SHP77 treated with DMSO at 0.1 percent for 48 hours (cell line): ENCODE measurements at regions not wholly inside any gene's neighbourhood (a gene's known extent, or its start where the extent isn't known, plus 50 kb on each side); places are given as distances from the start of the nearest gene placed in this dataset.
"Not testable (repeated sequence)": the region's sequence is repeated elsewhere in the genome, so short reads cannot be mapped to it uniquely, and the experiment has no call there.

Experiments
- DNase-seq: peaks from one replicate; lab custom pipeline; 2025; lab: John Stamatoyannopoulos, UW

DNA sequence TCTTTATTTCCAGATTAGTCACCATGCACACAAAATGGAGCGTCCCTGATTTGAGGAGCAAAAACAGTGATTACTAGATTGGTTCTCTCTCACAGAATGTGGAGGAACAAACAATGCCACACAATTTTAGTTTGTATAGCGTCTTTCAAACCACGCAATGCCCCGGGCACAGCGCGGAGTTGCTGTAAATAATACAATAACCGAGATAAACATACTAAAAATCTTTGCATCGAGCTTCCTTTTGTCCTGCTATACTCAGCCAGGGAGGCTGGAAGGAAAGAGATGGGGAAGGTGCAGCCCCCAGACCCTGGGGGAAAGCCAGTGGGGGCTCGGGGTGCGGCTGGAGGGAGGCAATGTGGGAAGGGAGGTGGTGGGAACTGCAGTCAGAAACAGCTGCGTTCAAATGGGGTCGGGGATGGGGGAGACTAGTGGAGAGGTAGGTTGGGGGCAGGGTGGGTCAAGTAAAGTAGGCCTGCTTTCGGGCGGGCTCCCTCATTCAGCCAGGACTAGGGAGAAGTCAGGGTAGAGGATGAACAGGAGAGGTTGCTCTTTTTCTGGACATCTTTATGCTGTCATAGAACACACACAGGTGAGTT is 366.3 kb downstream of the RPS6KC1 start:
- no peak for DNase-seq

GRCh38 chr1:213417846-213418245 is 366.8 kb downstream of the RPS6KC1 start:
- DNase-seq: no peak

- DNase-seq: no peak
Observed at GRCh38 chr1:213418268-213419071, 367.4 kb downstream of the RPS6KC1 start.

DNA sequence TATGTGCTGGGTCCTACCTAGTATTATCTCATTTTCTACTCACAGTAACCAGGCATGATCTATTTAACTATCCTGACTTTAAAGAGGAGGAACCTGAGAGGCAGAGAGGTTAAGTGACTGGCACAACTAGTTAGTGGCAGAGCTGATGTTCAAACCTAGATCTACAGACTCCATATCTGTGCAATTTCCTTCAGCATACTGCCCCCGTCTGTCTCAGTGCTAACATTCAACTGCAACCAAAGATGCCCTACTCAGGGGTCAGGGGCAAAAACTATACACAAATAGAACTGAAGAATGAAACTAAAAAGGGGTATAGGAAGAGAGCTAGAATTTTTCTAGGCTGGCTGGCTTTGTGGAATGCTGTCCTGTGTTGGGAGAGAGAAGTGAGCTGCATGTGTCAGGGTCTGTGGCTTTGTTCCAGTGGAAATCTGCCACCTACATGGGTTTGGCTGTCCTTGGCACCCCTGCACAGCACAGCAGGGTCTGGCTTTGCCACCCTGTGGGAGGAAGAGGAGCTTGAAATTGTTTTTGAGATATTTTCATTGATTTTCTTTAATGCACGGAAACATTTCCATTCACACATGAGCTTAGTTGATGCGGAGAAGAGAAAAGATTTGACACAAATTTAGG is 368.5 kb downstream of the RPS6KC1 start:
- DNase-seq: no peak

- not testable (repeated sequence) for DNase-seq
Observed at GRCh38 chr1:213421178-213421577, 370.1 kb downstream of the RPS6KC1 start.

DNA sequence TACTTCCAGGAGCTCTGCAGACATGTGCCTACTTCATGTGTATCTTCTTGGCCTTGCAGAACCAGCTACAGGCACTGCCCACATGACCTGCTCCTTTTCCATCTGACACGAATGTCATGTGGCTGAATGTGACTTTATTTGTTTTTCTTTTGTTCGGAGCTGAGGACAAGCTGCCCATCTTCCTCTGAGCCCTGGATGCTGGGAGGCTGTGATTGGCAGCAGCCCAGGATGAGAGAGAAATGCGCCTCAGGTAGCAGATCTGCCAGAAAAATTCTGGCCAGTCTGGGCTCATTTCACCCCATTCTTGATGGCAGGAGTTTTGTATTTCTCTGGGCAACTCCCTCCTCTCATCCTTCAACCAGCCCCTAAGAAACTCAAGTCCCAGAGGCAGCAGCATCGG is 372.0 kb downstream of the RPS6KC1 start:
- no peak for DNase-seq

- DNase-seq: no peak
Observed at GRCh38 chr1:213423605-213424004, 372.6 kb downstream of the RPS6KC1 start.

DNA sequence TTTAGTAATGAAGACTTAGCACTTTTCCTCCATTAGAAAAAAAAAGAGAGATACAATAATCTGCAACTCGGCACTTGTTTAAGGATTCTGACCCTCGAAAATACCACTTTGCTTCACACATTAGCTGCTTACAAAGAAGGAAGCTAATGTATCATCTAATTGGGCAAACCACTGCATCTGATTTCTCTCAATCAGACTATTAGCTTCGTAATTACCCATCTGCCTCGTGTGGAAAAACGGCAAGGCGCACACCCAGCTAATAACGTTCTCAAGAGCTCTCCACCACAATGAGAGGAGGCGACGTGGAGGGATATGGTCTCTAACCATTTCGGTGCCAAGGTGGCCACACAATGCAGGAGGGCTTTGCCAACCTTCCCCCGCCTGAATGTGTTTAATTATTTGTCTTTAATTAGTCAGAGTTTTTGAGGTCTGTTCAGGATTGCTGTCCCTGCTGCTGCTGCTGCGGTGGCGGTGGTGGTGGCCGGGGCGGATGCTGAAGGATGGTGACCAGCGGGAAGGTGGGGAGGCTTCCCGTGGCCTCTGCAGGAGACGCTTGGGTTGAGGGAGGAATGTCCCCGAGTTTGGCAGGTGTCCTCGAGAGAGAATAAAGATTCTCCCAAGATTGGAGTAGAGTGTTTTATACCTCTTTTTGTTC is 374.5 kb downstream of the RPS6KC1 start:
- no peak for DNase-seq

DNA sequence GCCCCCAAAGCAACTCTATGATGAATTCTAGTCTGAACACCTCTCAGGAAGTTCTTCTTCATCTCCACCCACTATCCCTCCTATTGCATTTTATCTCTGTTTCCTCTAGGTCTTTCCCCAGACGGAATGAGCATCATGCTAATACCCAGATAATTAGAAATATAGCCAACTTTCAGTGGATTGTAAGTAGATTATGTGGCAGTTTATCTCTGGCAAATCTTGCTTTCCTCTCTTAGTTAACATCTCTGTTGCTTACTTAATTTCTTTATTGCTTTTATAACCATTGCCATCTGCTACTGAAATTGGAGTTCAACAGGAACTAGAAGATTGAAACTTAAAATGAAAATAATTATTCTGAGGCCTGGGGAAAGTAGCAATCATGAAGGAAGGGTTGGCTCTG is 378.6 kb downstream of the RPS6KC1 start:
- no peak for DNase-seq

GRCh38 chr1:213435715-213436114 is 384.7 kb downstream of the RPS6KC1 start:
- DNase-seq: no peak

- no peak for DNase-seq
Observed at GRCh38 chr1:213438339-213438738, 387.3 kb downstream of the RPS6KC1 start.

DNA sequence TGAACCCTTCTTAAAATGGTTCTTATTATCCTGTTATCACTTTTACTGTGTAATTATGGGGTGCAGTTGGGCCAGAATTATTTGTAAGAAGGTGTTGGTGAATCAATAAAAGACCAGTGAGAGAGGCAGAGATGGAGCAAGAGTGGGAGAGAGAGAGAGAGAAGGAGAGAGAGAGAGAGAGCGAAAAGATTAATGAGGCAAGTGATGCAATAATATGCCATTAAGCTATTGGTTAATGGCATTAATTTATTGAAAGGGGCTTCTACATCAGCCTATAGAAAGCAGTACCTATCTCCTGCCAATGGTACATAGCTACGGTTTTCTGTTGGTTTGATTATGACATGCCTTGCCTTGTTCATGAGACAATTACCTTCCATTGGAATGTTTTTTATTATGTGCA is 388.7 kb downstream of the RPS6KC1 start:
- DNase-seq: no peak

DNA sequence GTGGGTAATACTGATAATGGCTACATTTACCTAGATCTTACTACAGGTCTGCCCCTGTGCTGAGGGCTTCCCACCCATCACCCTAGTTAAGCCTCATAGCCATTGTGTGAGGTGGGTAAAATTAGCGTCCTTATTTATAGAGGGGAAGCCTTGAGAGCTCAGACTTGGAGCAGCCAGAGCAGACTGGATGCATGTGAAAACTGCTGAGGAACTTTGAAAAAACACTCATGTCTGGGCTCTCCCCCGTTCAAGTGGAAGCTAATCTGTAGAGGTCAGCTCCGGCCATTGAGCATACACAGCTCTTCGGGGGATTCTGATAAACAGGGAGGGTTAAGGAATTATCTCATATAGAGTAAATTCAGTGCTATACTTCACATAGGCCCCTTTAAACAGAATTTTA is 389.7 kb downstream of the RPS6KC1 start:
- DNase-seq: no peak

GRCh38 chr1:213443415-213443814 is 392.4 kb downstream of the RPS6KC1 start:
- no peak for DNase-seq

- no peak for DNase-seq
Observed at GRCh38 chr1:213444224-213444623, 393.2 kb downstream of the RPS6KC1 start.

DNA sequence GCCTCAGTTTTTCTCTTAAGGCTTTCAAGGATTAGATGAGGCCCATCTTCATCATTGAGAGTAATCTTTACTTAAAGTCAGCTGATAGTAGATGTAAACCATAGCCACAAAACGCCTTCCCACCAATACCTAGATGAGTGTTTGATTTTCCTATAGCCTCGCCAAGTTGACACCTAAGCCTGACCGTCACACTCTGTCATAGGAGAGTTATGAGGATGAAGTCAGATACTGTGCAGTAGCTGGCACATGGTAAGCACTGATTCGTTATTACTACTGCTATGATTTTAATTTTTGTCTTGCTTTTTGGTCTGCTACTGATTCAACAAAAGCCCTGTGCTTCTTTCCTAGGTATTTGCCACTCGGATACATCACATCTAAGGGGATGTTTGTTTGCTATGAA is 395.5 kb downstream of the RPS6KC1 start:
- DNase-seq: no peak

DNA sequence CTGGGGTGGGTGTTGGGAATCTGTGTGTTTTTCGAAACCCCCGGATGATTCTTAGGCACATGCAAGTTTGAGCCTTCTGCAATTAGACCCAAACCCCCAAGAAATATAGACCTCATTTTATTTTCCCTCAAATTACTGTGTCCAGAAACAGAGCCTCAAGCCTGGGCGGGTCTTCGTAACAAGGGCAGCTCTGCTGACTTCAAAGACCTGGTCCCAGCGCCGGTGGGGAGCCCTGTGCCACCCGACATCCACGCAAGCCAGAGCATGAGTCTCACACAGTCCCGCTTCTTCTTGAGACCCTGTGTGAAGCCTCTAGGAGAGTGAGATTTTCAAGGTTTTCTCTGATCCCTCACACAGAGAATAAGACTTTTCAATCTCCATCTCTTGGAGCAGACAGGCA is 397.3 kb downstream of the RPS6KC1 start:
- no peak for DNase-seq

DNA sequence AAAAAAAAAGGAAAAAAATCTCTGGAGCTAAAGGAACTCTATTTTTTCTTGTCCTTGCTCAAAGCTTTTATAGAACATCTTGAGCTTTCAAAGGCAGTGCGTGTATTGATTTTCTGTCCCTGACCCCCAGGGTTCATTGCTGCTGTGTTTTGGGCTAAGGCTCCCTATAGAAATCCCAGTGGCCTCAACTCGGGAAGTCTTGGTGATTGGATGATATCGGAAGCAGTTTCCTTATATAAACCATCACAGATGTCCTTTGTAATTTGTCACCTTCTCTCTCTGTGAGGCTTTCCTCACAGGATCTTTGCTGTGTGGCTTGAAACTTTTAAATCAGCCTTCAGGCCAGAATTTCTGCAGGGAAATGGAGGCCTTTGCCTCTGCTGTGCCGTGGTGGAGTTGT is 397.7 kb downstream of the RPS6KC1 start:
- no peak for DNase-seq

DNA sequence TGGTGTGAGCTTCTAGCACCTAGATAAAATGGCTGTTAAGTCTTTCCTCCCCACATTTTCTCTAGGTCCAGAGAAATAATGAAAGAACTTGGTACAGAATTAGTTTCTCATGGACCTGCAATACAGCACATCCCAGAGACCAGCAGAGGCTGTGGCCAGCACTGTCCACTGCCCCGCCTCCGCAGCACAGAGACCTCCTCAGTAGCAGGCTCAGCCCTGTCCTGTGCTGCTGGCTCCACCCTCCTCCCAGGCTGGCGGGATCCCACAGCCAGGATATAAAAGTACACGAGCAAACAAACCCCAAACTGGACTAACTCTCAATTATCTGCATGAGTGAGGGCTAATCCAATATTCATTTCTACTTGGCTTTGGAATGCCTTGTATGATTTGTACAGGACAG is 401.5 kb downstream of the RPS6KC1 start:
- DNase-seq: no peak

- no peak for DNase-seq
Observed at GRCh38 chr1:213457186-213457585, 406.1 kb downstream of the RPS6KC1 start.

- DNase-seq: no peak
Observed at GRCh38 chr1:213457733-213458132, 406.7 kb downstream of the RPS6KC1 start.

GRCh38 chr1:213462374-213462773 is 411.3 kb downstream of the RPS6KC1 start:
- DNase-seq: not testable (repeated sequence)
